VCaP (cell line): ENCODE measurements at regions not wholly inside any gene's neighbourhood (a gene's known extent, or its start where the extent isn't known, plus 50 kb on each side); places are given as distances from the start of the nearest gene placed in this dataset.

Experiments used
- H3K27ac ChIP-seq: fragments of 450-650 bp; 2 replicates; pipeline ENCODE4 v1.5.1; 2017
- CTCF ChIP-seq: fragments of 450-650 bp; conservative IDR thresholded peaks from 2 replicates; pipeline ENCODE4 v1.5.1; 2017; ENCODE audit warnings: mild to moderate bottlenecking, moderate library complexity

GRCh38 chr6:84516154-84516553 lies 248.2 kb downstream of the TBX18 start:
- no peak overlapping the region for H3K27ac ChIP-seq
- no peak for TF ChIP-seq CTCF

- no peak overlapping the region for H3K27ac ChIP-seq
- TF ChIP-seq CTCF: no peak
Observed at GRCh38 chr6:84515067-84515466, 249.3 kb downstream of the TBX18 start.

GRCh38 chr6:84514089-84514971 lies 250.1 kb downstream of the TBX18 start:
- no peak for TF ChIP-seq CTCF
- H3K27ac ChIP-seq: no peak overlapping the region

GRCh38 chr6:84512391-84512790 lies 252.0 kb downstream of the TBX18 start:
- no peak for TF ChIP-seq CTCF
- H3K27ac ChIP-seq: no peak overlapping the region

- no peak for TF ChIP-seq CTCF
- no peak overlapping the region for H3K27ac ChIP-seq
Observed at GRCh38 chr6:84511929-84512328, 252.5 kb downstream of the TBX18 start.

- no peak overlapping the region for H3K27ac ChIP-seq
Observed at GRCh38 chr6:84508981-84509380, 255.4 kb downstream of the TBX18 start.

GRCh38 chr6:84508334-84508733 lies 256.1 kb downstream of the TBX18 start:
- no peak for TF ChIP-seq CTCF
- H3K27ac ChIP-seq: no peak overlapping the region

More at GRCh38 chr6:84508981-84509380, 255.4 kb downstream of the TBX18 start:
- no peak for TF ChIP-seq CTCF
